ENCODE measurements at regions not wholly inside any gene's neighbourhood (a gene's known extent, or its start where the extent isn't known, plus 50 kb on each side); places are given as distances from the start of the nearest gene placed in this dataset.

GRCh38 chr15:96792216-96792615 is 461.7 kb downstream of the NR2F2 start:
- no peak for DNase-seq (ENCODE audit: low read depth)
- H3K4me3 ChIP-seq (ENCODE audit: control insufficient read depth, low read depth, low read length): no peak overlapping the region
- TF ChIP-seq CTCF (IDR thresholded peaks at IDR 0.05; ENCODE audit: control insufficient read depth, insufficient read depth, low read depth, low read length, missing control alignments): no peak

DNA sequence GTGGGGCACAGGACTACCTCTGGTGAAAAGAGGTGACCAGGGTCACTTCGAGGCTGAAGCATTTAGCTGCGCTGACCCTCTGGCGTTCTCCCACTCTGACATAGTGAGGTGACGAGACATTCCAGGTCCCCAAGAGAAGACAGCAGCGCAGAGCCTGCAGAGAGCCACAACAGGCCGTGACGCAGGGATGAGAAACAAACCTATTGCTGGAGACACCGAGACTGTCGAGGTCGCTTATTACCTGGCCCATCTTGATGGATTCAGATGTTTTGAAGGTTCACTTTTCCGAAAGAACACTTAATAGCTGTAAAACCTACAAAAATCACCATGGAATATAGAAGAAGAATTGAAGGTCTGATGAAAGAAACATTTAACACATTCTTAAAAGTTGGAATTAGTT is 466.3 kb downstream of the NR2F2 start:
- no peak for DNase-seq (ENCODE audit: low read depth)
- TF ChIP-seq CTCF (IDR thresholded peaks at IDR 0.05; ENCODE audit: control insufficient read depth, insufficient read depth, low read depth, low read length, missing control alignments): no peak
- H3K4me3 ChIP-seq (ENCODE audit: control insufficient read depth, low read depth, low read length): no peak overlapping the region

- DNase-seq (ENCODE audit: low read depth): no peak
- no peak for TF ChIP-seq CTCF (IDR thresholded peaks at IDR 0.05; ENCODE audit: control insufficient read depth, insufficient read depth, low read depth, low read length, missing control alignments)
- H3K4me3 ChIP-seq (ENCODE audit: control insufficient read depth, low read depth, low read length): no peak overlapping the region
These were observed 471.2 kb downstream of the NR2F2 start for GRCh38 chr15:96801576-96802150.

DNA sequence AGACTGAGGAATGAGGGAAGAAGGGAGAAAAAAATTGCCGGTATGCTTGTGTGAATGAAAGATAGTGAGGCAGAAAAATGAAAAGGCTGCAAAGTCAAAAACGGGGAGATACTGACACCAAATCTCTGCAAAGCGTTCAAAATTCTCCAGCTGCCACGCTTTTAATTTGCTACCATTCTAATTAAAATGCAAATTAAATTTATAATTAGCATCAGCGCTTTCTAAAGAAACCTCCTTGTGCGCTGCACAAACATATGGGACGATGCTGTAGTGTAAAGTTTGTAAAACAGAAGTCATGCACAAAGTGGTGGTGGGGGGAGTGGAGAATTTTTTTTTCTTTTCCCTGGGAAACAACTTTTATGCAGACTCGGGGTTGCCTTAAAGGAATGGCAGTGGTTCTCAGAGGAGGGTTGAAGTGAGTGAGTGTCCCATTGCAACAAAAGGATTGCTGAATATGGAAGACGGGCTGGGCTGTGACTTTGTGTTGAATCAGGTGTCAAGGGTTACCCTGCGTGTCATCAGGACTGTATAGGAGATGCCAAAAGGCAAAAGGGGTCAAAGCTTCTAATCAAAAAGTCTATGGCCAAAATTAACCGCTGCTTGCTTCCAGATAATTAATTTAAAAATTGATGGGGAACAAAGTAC is 472.2 kb downstream of the NR2F2 start:
- DNase-seq (ENCODE audit: low read depth): no peak
- H3K4me3 ChIP-seq (ENCODE audit: control insufficient read depth, low read depth, low read length): no peak overlapping the region
- TF ChIP-seq CTCF (IDR thresholded peaks at IDR 0.05; ENCODE audit: control insufficient read depth, insufficient read depth, low read depth, low read length, missing control alignments): no peak

- no peak overlapping the region for H3K4me3 ChIP-seq (ENCODE audit: control insufficient read depth, low read depth, low read length)
These were observed 474.3 kb downstream of the NR2F2 start for GRCh38 chr15:96804754-96805153.

GRCh38 chr15:96807361-96807760 is 476.9 kb downstream of the NR2F2 start:
- no peak for DNase-seq (ENCODE audit: low read depth)
- TF ChIP-seq CTCF (IDR thresholded peaks at IDR 0.05; ENCODE audit: control insufficient read depth, insufficient read depth, low read depth, low read length, missing control alignments): no peak
- no peak overlapping the region for H3K4me3 ChIP-seq (ENCODE audit: control insufficient read depth, low read depth, low read length)

More at GRCh38 chr15:96804754-96805153, 474.3 kb downstream of the NR2F2 start:
- DNase-seq (ENCODE audit: low read depth): no peak
- no peak for TF ChIP-seq CTCF (IDR thresholded peaks at IDR 0.05; ENCODE audit: control insufficient read depth, insufficient read depth, low read depth, low read length, missing control alignments)

Data from AG09309 (cell line).